Epidermal melanocyte (primary cell): ENCODE measurements at regions not wholly inside any gene's neighbourhood (a gene's known extent, or its start where the extent isn't known, plus 50 kb on each side); places are given as distances from the start of the nearest gene placed in this dataset.
A peak's percentile ranks its signal among the peaks of the same experiment; 100 is the strongest.

Experiments used
- DNase-seq: peaks from one replicate; pipeline ENCODE4 v3.0.0; 2011; ENCODE audit warnings: low spot score; ENCODE audit not compliant: insufficient read length

DNA sequence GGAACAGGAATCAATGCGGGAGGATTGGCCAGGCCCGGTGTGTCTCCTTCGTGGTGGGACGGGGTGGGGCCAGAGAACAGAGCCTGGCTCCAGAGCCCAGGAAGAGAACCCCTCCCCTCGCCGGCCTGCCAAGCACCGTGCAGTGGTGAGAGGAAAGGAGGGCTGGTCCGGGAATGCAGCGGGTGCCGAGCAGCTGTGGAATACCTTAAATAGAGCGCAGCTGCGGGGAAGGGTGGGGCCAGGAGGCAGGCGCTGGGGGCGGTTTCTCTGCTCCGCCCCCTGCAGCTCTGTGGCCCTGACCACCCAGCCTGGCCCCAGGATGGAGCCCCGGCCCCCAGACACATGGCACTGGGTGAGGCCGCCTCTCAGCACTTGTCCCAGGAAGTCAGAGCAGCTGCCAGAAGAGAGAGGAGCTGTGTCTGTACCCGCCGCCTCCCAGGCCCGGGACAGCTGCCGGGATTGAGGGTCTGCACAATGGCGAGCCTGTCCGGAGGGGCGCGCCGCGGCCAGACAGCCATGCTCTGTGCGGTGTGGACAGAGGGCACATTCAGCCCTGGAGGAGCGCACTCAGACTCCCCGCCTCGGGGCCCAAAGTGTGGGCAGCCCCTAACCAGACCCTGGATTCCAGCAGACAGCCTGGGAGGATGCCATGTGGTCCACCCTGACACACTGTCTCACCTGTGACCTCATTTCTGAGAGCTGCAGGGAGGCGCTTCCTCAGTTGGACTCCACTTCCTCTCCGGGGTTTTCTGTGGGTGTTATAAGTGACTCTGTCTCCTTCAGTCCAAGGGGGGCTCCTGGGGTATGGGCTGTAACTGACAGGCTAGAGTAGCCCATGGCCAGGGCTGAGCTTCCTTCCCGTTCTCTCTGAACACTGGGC, 268.8 kb downstream of the SEC14L1 start:
- peak; percentile 38 for DNase-seq

DNA sequence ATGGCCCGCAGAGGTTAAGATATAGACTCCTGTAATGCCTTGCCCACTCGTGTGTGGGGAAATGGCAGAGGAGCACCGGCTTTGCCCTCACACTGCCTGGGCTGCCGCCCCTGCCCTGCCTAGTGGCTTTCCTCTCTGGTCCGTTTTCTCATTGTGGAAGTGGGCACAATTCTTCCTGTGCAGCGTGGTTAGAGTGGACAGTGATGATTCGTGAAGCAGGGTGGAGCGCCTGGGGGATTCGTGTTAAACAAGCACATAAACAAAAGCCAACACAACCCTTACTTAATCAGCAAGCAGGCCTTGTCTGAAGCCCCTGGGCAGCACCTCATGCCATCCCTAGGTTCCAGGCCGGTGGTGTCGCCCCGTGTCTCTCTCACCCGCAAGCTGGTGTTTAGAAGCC, 269.7 kb downstream of the SEC14L1 start:
- no peak for DNase-seq

DNA sequence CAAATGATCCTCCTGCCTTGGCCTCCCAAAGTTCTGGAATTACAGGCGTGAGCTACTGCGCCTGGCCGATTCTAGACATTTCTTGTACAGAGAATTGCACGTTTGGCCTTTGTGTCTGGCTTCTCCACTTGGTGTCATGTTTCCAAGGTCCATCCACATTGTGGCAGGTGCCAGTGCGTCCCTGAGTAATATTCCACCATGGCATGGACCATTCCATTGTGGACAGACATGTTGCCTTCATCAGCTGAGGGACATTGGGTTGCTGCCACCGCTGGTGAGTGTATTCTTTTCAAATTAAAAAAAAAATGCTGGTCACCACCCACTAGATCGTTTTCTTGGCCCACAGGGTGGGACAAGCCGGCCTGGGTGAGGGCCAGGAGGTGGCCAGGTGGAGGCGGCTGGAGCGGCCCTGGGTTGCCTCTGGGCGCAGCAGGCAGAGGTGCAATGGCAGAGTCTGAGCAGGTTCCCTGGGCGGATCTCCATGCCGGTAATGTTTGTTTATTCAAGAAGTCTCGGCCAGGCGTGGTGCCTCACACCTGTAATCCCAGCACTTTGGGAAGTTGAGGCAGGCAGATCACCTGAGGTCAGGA, 274.1 kb downstream of the SEC14L1 start:
- no peak for DNase-seq

DNA sequence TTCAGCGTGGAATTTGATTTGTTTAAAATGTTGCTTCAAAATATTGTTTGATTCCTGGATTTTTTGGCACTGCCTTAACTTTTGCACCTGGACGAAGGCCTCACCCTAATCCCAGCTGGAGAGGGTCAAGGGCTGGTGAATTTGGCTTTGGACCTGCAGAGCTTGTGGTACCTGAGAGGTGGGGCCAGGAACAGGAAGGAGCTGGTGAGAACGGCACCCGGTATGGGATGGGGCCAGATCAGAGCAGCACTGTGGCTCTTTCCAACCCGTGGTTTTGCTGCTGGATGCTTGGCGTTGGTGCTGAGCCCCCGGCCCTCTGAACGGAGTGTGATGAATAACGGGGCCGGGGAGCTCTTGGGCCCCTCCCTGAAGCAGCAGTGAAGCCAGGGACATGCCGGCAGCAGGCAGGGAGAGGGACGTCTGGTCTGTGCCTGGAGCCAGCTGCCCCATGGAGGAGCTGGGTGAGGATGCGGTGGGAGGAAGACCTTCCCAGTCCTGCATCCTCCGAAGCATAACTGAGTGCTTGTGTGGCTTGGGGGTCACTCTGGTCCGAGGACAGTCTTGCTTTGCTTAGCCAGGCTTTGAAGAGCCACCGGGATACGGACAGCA, 275.4 kb downstream of the SEC14L1 start:
- DNase-seq = no peak

DNA sequence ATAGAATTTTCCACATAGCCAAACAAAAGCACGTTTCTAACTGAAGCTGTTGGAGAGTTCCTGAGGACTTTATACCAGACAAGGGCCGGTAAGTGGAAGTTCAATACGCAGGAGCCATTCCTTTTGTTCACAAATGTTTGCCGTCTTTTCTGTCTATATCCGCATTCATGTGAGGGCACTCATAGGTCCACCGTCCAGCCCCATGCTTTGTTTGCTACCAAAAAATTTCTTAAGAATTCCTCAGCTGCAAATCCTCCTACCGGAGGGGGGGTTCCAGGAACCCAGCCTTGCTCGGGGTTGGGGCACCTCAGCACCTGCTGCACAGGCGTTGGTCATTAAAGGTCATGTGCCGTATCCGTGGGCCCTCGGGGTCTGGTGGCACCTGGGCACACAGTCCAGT, 276.8 kb downstream of the SEC14L1 start:
- no peak for DNase-seq

DNA sequence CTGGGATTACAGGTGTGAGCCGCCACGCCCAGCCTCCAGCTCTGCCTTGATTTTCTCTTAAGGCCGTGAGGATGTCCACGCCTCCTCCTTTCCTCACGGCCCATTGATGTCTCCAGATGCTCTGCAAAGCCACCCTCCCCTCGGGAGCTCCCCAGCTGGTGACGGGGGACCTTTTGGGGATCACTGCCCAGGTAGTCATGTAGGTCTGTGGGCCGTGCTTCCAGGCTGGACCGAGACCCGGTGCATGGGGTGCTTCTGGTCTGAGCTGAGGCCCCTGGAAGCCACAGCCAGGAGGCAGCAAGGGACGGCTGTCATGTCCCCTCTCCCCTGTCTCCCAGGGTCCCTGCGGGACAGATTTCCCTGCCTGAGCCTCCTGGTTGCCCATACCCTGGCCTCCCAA, 277.8 kb downstream of the SEC14L1 start:
- DNase-seq = no peak

DNA sequence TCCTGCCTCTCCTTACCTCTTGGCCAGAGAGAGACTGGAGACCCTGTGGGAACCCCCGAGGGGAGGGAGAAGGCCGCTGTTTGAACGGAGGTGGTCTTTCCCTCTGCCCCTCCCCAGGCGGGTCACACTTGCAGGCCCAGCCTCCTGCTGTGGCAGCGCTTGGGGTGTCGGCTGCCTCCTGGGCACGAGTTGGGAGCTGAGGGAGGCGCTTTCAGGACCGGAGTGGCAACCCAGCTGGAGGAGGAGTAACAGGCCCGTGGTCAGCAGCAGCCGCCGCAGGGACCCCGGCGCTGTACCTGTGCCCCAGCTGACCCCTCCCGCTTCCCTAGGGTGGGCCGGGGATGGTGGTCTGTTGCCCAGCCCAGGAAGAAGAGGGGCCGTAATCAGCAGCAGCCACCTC, 278.3 kb downstream of the SEC14L1 start:
- DNase-seq = no peak

DNA sequence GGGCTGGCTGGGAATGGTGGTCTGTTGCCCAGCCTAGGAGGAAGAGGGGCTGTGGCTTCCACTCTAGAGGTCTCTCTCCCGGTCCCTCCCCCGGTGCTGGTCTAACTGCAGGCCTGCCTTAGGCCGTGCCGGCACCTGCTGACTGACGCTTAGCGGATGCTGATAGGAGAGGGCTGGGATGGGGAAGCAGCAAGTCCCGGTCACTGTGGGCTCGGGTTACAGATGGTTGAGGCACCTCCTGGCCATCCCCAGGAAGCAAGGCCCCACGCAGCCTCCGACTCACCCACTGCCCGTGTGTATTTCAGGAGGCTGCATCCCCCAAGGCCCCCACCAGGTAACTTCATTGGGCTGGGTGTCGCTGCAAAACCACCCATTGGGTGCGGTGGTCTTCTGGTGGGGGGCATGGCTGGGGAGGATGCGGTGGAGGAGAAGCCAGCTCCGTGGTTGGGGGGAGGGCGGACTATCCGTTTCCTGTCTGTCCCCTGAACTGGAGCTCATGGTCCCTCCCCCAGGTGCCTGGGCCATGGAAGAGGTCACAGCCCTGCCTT, 278.9 kb downstream of the SEC14L1 start:
- DNase-seq = no peak

DNA sequence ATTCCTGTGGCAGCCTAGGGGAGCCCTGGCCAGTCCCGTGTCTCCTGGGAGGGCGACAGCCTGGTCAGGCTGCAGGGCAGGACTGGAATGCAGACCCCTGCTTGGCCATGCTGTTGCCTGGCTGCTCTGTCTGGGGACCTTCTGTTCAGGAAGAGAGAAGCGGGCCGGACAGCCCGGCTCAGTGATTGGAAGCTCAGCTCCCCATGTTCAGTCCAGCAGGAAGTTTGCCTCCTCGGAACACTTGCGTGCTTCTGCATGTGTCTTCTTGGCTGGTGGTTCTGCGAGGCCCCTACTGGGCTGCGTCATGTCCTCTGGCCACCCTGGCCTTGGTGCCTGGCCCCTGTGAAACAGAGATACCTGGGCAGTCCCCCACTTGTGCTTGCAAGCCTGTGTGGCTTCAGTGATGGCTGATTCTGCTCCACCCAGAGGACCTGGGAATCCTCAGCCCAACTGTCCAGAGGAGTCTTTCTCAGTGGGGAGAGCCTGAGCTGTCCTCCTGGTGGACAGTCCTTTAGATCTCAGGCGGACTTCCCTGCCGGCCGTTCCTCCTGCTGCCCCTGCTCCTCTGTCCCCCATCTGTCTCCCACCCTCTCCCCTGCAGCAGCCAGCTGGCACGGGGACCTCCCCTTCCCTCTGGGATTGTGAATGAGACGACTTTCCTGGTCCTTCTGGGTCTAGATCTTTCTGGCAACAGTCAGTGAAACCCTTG, 279.5 kb downstream of the SEC14L1 start:
- no peak for DNase-seq

DNA sequence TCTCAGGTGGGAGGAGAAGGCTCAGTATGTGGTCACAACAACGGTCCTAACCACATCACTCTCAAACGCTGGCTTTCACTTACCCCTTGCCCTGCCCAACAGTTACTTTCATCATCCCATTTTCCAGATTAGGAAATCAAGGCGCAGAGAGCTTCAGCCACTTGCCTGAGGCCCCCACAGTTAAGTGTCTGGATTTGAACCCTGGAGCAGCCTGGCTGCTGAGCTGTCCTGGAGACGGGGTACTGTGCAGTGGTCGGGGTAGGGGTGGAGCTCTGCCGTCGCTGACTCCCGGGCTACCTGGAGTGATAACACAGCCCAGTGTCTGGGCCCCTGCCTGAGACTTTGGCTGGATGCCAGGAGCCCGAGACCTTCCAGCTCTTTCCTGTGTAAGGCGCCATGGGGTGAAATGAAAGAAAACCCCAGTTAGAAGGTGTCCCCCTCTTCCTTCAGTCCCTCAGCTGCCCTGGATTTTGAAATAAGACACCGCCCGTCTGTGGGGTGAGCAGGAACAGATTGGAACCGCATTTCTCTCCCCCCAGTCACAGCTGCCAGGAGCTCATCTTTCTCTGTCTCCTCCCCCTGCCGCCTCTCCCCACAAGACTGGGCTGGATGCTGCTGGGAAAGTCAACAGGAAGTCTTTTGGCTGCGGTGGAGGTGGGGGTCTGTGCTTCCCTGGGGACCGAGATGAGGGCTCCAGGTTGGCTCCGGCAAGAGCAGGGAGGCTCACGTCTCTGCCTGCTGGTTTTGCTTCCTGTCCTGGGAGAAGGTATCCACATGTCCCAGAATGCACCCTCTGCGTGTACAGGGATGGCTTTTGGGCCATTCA, 280.2 kb downstream of the SEC14L1 start:
- peak; percentile 50 for DNase-seq

DNA sequence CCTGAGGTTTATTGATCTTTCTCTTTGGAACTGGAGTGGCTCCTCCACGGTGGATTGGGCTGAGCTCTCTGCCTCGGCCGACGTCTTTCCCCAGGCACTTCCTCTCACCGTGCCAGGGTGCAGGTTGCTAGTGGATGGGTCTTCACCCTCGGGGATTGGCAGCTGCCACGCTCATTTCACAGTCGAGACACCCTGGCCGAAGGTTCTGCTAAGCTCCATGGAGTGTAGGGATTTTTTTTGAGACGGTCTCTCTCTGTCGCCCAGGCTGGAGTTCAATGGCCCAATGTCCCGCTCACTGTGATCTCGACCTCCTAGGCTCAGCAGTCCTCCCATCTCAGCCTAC, 280.8 kb downstream of the SEC14L1 start:
- DNase-seq = no peak

DNA sequence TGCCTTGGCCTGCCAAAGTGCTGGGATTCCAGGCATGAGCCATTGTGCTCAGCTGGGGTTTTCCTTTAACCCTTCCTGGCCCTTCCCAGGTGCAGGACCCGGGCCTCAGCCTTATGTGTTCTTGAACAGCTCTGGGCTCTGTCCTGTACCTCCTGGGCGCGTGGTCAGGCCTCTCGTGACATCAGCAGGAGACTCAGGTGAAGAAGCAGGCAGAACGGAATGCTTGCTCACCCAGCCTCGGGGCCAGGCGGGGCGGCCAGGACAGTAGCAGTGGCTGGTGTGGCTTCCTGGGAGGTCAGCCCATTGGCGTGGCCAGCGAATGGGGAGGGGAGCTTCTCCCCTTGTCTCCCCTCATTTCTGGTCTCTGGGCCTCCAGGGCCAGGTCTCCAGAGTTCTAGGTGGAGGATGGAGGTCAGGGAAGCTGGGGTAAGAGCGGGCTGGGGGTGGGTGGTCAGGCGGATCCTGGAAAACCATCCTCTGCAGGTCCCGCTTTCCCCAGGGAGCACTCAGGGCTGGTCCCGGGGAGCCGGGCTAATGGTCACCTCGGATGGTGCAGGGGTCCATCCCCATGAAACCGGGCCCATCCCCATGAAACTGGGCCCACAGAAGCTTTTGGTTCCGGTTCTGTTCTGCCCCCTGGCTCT, 281.5 kb downstream of the SEC14L1 start:
- no peak for DNase-seq

DNA sequence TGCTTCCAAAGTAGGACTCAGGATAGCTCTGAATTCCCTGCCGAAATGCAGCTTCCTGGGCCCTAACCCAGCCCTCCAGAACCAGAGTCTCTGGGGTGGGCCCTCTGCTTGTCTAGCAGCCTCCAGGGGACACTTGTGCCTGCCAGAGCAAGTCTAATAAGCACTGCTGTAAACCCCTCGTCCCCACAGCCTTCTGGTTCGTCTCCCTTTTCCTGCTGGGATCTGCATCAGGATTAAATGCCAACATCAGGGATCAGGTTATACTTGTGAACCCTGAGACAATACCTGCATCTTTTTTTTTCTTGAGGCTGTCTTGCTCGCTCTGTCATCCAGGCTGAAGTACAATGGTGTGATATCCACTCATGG, 282.0 kb downstream of the SEC14L1 start:
- DNase-seq = no peak

DNA sequence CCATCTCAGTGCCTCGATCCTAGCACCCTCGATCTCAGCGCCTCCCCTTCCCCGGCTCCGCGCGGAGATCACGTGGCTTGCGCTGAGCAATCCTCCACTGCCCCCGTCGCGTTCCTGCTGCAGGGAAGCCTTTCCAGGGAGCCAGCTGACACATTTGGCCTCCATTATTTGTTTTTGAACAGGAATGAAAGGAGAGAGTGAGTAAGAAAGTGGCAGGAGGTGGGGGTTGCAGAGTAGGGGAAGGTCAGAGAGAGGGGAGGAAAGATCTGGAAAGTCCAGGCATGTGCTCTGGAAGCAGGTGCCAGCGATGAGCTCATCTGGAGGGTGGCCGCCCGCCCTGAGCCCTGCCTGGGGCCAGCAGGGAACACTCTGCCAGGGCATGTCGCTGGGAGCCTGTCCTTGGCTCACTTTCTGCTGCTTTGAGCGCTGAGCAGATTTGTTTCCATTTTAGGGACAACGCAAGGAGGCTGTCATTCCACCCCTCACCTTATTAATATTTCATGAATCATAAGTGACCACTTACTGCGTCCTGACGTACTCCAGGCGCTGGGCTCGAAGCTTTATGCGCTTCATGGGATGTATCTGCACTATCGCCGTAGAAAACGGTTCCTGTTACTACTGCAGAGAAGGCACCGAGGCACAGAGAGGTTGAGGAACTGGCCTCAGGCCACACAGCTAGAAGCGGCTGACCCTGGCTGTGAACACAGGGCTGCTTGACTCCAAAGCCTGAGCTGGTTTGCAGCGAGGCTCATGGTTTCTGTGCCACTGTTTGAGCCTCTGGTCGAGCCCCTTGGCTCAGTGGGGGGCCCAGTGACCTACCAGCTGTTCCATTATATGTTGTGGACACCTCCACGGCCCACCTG, 283.1 kb downstream of the SEC14L1 start:
- no peak for DNase-seq

DNA sequence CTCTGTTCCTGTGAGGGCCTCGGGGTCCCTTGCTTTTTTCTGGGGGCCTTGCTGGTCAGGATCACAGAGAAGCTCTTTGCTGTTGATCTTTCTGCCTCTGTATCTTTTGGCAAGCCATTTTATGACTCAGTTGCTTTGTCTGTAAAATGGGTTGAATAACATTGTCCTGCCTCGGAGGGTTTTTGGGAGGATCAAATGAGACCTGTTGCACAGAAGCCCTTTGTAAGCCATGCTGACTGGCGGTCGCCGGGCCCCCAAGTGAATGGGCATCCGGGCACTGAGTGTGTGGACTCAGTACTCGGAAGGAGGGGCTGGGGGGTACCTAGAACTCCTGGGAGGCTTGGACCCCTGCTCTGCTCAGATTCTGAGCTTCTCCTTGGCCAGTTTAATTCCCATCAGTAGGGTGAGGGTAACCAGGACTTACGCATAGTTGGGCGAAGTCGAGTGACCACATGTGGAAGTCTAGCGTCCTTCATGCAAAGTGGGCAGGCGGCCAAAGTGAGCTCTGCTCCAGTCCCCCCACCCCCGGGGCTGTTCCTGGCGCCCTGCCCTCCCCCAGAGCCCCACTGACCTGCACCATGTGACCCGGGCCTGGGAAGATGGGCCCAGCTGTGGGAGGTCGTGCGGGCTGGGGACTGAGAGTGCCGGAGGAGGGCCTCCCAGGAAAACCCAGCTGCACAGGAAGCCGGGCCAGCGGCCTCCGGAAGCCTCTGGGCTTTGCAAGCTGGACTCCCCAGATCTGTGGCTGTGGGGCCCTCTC, 284.0 kb downstream of the SEC14L1 start:
- peak; percentile 82 for DNase-seq

DNA sequence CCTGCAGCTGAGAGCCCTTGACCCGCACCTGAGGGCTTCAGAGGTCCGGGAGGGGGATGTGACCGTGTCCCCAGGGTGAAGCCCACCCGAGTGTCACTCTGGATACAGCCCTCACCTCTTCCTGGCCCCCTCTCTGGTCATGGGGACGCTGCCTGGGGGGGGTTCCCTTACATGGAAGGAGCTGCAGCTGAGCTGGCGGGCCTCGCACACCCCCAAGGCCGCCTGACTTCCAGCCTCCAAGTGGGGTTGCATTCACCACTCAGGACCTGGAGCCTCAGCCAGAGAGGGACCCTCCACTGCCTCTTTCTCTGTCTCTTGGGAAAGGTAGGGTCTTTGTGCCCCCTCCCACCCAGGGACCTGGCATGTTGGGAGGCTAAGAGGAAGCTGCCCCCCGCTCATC, 284.6 kb downstream of the SEC14L1 start:
- DNase-seq = no peak

DNA sequence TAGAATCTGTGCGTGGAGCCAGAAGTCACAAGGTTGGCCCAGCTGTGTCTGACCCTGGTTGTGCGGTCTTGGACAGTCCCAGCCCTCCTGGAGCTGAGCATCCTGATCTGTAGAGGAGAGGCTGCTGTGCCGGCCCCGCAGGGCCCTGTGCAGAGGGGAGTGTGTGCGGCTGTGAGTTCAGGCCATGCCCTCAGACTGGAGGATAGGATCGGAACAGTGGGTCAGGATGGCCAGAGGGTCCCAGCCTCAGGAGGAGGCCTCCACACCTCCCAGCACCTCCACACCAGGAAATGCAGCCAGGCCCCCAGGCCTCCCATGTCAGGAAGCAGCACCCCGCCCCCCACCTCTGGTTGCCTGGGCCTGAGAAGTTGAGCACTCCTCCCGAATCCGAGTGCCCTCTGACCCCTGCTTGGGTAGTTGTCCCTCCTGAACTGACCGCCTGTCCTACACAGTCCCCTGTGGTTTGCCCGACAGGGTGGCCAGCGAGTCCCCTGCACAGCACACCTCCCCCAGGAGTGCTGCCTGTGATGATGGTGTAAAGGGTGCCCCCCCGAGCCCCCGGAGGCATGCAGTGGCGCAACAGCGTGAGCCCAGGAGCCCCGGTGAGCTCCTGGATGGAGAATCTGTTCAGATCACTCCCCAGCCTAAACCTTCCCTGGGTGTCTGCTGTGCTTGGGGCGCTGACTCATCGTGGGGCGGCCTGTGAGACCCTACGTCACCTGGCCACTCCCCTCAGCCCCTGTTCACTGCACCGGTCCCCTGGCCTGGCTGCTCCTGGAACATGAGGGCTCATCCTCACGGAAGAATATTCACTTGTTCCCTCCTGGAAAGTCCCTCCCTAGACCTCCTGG, 285.2 kb downstream of the SEC14L1 start:
- DNase-seq = no peak
